Neuronal stem cell (in vitro differentiated cells): ENCODE measurements at regions not wholly inside any gene's neighbourhood (a gene's known extent, or its start where the extent isn't known, plus 50 kb on each side); places are given as distances from the start of the nearest gene placed in this dataset. TPM values are rescaled to one million over a fixed set of nuclear protein-coding genes. Genes with fewer than 3 reads are reported as not detected.

ENCODE experiments used
- DNase-seq: peaks from one replicate; pipeline ENCODE4 v3.0.0-alpha.2; 2013; ENCODE audit warnings: low spot score
- H2AFZ ChIP-seq: one replicate; pipeline ENCODE4 v1.6.1; 2013; ENCODE audit warnings: mild to moderate bottlenecking, low read length, inconsistent platforms
- H2AK5ac ChIP-seq: 2 replicates; pipeline ENCODE4 v1.6.1; 2013; ENCODE audit warnings: low read depth, mild to moderate bottlenecking, inconsistent platforms, low read length, moderate library complexity, mixed read lengths
- H2BK120ac ChIP-seq: 2 replicates; pipeline ENCODE4 v1.6.1; 2013; ENCODE audit warnings: low read depth, mild to moderate bottlenecking, inconsistent platforms, low read length, moderate library complexity, mixed read lengths
- H2BK12ac ChIP-seq: one replicate; pipeline ENCODE4 v1.6.1; 2013; ENCODE audit warnings: low read length, inconsistent platforms
- H2BK15ac ChIP-seq: 2 replicates; pipeline ENCODE4 v1.6.1; 2013; ENCODE audit warnings: mild to moderate bottlenecking, low read length, inconsistent platforms, mixed read lengths
- H2BK5ac ChIP-seq: one replicate; pipeline ENCODE4 v1.6.1; 2013; ENCODE audit warnings: inconsistent platforms, mild to moderate bottlenecking, low read length, moderate library complexity
- H3K14ac ChIP-seq: one replicate; pipeline ENCODE4 v1.6.1; 2013; ENCODE audit warnings: low read length, inconsistent platforms
- H3K18ac ChIP-seq: 2 replicates; pipeline ENCODE4 v1.6.1; 2013; ENCODE audit warnings: low read length, inconsistent platforms
- H3K23ac ChIP-seq: 2 replicates; pipeline ENCODE4 v1.6.1; 2013; ENCODE audit warnings: low read depth, mild to moderate bottlenecking, mixed read lengths, low read length, inconsistent platforms; ENCODE audit not compliant: poor library complexity
- H3K27ac ChIP-seq: replicated peaks from 3 replicates; pipeline ENCODE4 v1.5.1; 2013; ENCODE audit warnings: low read length, inconsistent platforms
- H3K27me3 ChIP-seq, 3 experiments: 2 replicates each; pipeline ENCODE4 v1.6.1; 2013; ENCODE audit warnings: low read length in 3 of 3, mild to moderate bottlenecking in 2 of 3, inconsistent platforms in 1 of 3, low read depth in 1 of 3, mixed read lengths in 1 of 3, moderate library complexity in 1 of 3; ENCODE audit not compliant: control insufficient read depth in 3 of 3, insufficient read depth in 3 of 3
- H3K36me3 ChIP-seq, 2 donors: replicated peaks in 1 of 2; 2 replicates each; pipeline ENCODE4 v1.6.1; 2013; ENCODE audit warnings: low read length in 2 of 2; ENCODE audit not compliant: control insufficient read depth in 2 of 2, insufficient read depth in 2 of 2
- H3K4ac ChIP-seq: 2 replicates; pipeline ENCODE4 v1.6.1; 2013; ENCODE audit warnings: inconsistent platforms, mild to moderate bottlenecking, low read length, moderate library complexity
- H3K4me1 ChIP-seq, 2 donors: 1 replicate in 1 of 2; 2 replicates in 1 of 2; pipeline ENCODE4 v1.6.1; 2013; ENCODE audit warnings: low read length in 2 of 2, low read depth in 1 of 2; ENCODE audit not compliant: control insufficient read depth in 2 of 2, insufficient read depth in 1 of 2
- H3K4me2 ChIP-seq: one replicate; pipeline ENCODE4 v1.6.1; 2013; ENCODE audit warnings: mild to moderate bottlenecking, low read length, inconsistent platforms; ENCODE audit not compliant: insufficient read depth, poor library complexity, severe bottlenecking
- H3K4me3 ChIP-seq, 2 donors: 2 replicates each; pipeline ENCODE4 v1.5.1; 2013; ENCODE audit warnings: low read length in 2 of 2, mild to moderate bottlenecking in 2 of 2, inconsistent platforms in 1 of 2, moderate library complexity in 1 of 2
- H3K79me1 ChIP-seq: one replicate; pipeline ENCODE4 v1.6.1; 2013; ENCODE audit warnings: low read depth, mild to moderate bottlenecking, inconsistent platforms, low read length, moderate library complexity
- H3K9ac ChIP-seq: one replicate; pipeline ENCODE4 v1.6.1; 2013; ENCODE audit warnings: mild to moderate bottlenecking, low read depth, low read length, inconsistent platforms; ENCODE audit not compliant: poor library complexity
- H3K9me3 ChIP-seq, 2 donors: replicated peaks in 1 of 2; 2 replicates each; pipeline versions ENCODE3 to v1.6.1; 2013; ENCODE audit warnings: low read length in 2 of 2, mild to moderate bottlenecking in 2 of 2, inconsistent platforms in 1 of 2, low read depth in 1 of 2, mixed read lengths in 1 of 2, moderate library complexity in 1 of 2; ENCODE audit not compliant: control insufficient read depth in 2 of 2, insufficient read depth in 1 of 2
- H4K8ac ChIP-seq: one replicate; pipeline ENCODE4 v1.6.1; 2013; ENCODE audit warnings: low read depth, mild to moderate bottlenecking, inconsistent platforms, low read length, moderate library complexity
- H4K91ac ChIP-seq: one replicate; pipeline ENCODE4 v1.6.1; 2013; ENCODE audit warnings: low read length, low read depth, mild to moderate bottlenecking, inconsistent platforms; ENCODE audit not compliant: poor library complexity
- WGBS, 2 donors: extraction: QIAGEN DNeasy Blood & Tissue Kit; methylation state at CpG; one replicate each; pipeline ENCODE4 v1.1.7; 2013; ENCODE audit warnings: missing lambda C conversion rate in 2 of 2, mixed read lengths in 1 of 2; ENCODE audit not compliant: insufficient read length in 2 of 2, insufficient replicate concordance in 1 of 2; ENCODE audit errors: extremely low coverage in 2 of 2; 5-methylcytosine and 5-hydroxymethylcytosine counted together
- small RNA-seq: library from polyadenylated mRNA; stranded (forward); fragments of <200 nt; extraction: miRNeasy Mini kit (QIAGEN cat#:217004); gene quantifications from one replicate; pipeline ENCODE3, GENCODE V24; 2013; ENCODE audit not compliant: insufficient read depth

DNA sequence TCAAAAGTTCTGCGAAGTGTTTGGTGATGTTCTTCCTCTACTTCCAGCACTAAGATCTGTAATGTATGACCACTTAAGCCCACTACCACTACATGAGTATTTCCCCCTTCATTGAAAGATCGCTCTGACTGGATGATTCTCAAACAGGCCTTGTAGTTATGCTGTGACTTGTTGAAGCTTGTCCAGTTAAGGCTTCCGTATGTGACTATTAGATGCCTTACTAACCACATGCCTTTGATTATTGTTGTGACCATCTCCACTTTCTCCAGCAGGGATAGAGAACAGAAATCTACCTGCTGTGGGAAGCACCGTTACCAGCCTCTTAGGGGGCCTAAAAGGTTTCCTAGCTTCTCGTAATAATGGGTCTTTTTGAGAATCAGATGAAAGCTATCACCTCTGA is 81.1 kb downstream of the NOC3L start:
- no peak overlapping the region for H3K4me3 ChIP-seq
- H3K27me3 ChIP-seq = no peaks in the 10 kb centered on the region
- no peak overlapping the region for H3K27ac ChIP-seq
- H2BK5ac ChIP-seq = no peak overlapping the region
- H3K4me2 ChIP-seq = no peak overlapping the region
- no CpG with 5 or more reads among the region's 5 CpGs for WGBS, 2 donors
- H3K14ac ChIP-seq = no peak overlapping the region
- no peak overlapping the region for H2BK12ac ChIP-seq
- H4K8ac ChIP-seq = no peak overlapping the region
- H4K91ac ChIP-seq = no peak overlapping the region
- no peak overlapping the region for H3K23ac ChIP-seq
- H3K4me1 ChIP-seq = peaks cover 0 to 2% of the 10 kb centered on the region in 2 donors
- no peak for DNase-seq
- no peak overlapping the region for H3K9ac ChIP-seq
- no peak overlapping the region for H2AK5ac ChIP-seq
- no peaks in the 10 kb centered on the region for H3K79me1 ChIP-seq
- H3K18ac ChIP-seq = no peak overlapping the region
- H2BK120ac ChIP-seq = no peak overlapping the region
- H3K9me3 ChIP-seq = no peaks in the 10 kb centered on the region
- H3K4ac ChIP-seq = no peak overlapping the region
- H2BK15ac ChIP-seq = no peak overlapping the region
- no peaks in the 10 kb centered on the region for H3K36me3 ChIP-seq
- no peak overlapping the region for H2AFZ ChIP-seq

DNA sequence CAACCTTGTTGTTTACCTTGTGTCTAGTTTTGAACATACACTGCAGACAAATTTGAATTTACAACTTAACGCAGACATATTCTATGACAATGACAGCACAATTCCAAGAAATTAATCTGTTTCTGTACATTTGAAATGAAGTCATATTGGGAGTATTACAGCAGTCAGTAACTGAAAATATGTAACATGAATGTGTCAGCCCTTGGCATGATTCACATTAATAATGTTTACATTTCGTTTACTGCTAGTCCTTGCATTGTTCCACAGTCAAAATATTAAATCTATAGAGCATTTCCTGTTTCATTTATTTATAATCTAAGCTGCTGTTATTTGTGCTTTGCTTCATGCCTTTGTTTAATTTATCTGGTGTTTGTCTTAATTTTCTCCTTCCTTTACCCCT is 80.4 kb downstream of the NOC3L start:
- H2BK12ac ChIP-seq = no peak overlapping the region

More for the DNA sequence above, 80.4 kb downstream of the NOC3L start:
- Histone ChIP-seq H3K9ac (no peak overlapping the region), H3K23ac (no peak overlapping the region), H3K9me3 (no peaks in the 10 kb centered on the region), H3K27me3 (no peaks in the 10 kb centered on the region), H2BK5ac (no peak overlapping the region), H3K79me1 (no peaks in the 10 kb centered on the region), H3K4ac (no peak overlapping the region), H3K27ac (no peak overlapping the region), H4K8ac (no peak overlapping the region), H4K91ac (no peak overlapping the region), H3K4me1 (peaks cover 0 to 2% of the 10 kb centered on the region in 2 donors), H3K18ac (no peak overlapping the region), H3K4me3 (no peak overlapping the region), H3K14ac (no peak overlapping the region), H3K4me2 (no peak overlapping the region), H2BK15ac (no peak overlapping the region), H2BK120ac (no peak overlapping the region), H2AK5ac (no peak overlapping the region), H2AFZ (no peak overlapping the region), H3K36me3 (no peaks in the 10 kb centered on the region)
- WGBS, 2 donors = no CpG with 5 or more reads among the region's 2 CpGs
- no peak for DNase-seq

Small RNA genes lying in the stretch of these regions (small RNA-seq; reads per million reads assigned to genes)
- gene RNU6-657P = not detected
